ENCODE measurements at regions not wholly inside any gene's neighbourhood (a gene's known extent, or its start where the extent isn't known, plus 50 kb on each side); places are given as distances from the start of the nearest gene placed in this dataset.

- TF ChIP-seq CTCF (IDR thresholded peaks at IDR 0.05) = no peak
- TF ChIP-seq POLR2A (IDR thresholded peaks at IDR 0.05) = no peak
These were observed 356.6 kb downstream of the EFNB2 start for GRCh38 chr13:106178816-106179215.

Data from right lobe of liver (tissue), 4 donors.